CD4-positive, alpha-beta T cell treated with Interleukin-4 for 1 hour (primary cell): ENCODE measurements at regions not wholly inside any gene's neighbourhood (a gene's known extent, or its start where the extent isn't known, plus 50 kb on each side); places are given as distances from the start of the nearest gene placed in this dataset.
"Not testable (repeated sequence)": the region's sequence is repeated elsewhere in the genome, so short reads cannot be mapped to it uniquely, and the experiment has no call there.

Source experiments
- DNase-seq, 2 donors: peaks; one replicate each; pipeline ENCODE4 v3.0.0-alpha.2; 2020 to 2022

DNA sequence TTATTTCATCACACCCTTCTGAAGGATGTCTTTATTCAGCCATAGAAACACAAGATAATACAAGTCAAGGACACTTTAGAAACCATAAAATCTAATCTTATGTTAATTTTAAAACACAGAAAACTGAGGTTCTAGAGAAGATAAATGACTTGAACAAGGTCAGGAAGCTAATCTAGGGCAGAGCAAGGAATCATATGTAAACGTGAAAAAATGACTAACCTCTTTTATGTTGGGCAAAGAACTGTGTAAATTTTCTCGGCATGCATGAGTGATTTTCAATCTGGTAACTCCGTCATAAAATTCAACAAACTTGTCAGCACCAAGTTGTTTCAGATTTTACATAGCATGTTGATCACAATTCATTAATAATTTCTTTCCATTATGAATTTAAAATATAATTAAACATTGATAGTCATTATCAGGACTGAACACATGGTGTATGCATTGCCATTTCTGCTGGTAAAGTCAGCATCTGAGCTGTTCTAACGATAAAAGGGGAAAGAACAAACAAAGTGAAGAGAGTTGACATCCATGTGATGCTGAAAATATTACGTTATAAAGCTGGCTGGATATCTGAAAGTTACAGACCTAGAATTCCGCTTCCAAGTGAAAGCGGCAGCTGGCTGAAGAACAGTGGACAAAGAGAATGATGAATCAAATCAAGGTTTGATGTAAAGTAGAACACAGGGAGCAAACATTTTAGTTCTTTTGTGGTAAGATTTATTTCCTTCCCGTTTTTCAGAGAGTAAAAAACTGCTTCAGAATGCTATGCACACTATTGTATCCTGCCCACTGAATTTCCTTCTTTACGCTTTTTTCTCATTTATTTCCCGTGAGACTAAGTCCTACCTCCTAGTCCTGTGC is 1037.4 kb upstream of the TMPRSS15 start:
- no peak for DNase-seq

DNA sequence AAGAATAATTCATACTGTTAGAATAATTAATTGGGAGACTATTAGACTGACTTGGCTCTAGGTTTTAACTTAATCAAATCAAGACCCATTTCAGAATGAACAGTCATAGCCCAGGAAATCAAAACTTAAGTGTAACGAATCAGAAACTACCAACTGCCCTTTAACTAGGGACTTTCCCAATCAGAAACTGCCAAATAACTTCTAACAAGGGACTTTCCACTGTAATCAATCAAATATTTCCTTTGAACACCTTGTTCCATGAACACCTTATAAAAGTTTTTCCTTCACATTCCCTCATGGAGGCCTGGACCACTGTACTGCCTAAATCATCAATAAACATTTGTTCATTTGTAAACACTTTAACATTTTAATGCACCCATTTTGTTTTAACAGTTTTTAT is 1054.7 kb upstream of the TMPRSS15 start:
- no peak for DNase-seq

DNA sequence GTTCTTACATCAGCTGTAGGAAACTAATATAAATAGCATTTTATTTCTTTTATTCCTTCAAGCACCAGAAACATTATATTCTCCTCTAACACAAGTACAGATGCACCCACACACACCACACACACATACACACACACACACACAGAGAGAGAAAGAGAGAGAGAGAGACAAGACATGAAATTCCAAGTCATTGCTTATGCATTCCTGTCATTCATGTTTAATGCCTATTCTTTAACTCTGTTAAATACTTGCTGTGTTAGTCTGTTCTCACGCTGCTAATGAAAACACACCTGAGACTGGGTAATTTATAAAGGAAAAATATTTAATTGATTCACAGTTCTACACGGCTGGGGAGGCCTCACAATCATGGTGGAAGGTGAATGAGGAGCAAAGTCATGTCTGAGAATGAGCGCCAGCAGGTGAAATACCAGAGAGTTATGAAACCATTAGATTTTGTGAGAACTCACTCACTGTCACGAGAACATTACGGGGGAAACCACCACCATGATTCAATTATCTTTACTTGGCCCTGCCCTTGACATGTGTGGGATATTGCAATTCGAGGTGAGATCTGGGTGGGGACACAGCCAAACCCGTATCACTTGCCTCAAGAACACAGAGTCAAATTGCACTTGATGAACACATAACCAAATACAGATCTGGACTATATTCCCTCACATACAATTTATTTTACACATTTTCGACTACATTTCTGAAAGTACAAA is 1058.1 kb upstream of the TMPRSS15 start:
- no peak for DNase-seq

DNA sequence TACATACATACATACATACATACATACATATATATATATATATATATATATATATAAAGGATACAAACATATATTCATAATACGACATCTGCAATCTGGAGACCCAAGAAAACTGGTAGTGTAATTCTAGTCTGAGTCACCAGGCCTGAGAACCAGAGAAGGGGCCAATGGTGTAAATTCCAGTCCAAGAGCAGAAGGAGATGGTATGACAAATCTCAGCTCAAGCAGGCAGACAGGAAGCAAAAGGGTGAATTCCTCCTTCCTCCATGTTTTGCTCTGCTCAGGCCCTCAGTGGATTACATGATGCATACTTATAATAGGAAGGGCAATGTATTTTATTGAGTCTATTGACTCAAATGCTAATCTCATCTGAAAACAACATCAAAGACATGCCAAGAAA is 1060.4 kb upstream of the TMPRSS15 start:
- no peak for DNase-seq

DNA sequence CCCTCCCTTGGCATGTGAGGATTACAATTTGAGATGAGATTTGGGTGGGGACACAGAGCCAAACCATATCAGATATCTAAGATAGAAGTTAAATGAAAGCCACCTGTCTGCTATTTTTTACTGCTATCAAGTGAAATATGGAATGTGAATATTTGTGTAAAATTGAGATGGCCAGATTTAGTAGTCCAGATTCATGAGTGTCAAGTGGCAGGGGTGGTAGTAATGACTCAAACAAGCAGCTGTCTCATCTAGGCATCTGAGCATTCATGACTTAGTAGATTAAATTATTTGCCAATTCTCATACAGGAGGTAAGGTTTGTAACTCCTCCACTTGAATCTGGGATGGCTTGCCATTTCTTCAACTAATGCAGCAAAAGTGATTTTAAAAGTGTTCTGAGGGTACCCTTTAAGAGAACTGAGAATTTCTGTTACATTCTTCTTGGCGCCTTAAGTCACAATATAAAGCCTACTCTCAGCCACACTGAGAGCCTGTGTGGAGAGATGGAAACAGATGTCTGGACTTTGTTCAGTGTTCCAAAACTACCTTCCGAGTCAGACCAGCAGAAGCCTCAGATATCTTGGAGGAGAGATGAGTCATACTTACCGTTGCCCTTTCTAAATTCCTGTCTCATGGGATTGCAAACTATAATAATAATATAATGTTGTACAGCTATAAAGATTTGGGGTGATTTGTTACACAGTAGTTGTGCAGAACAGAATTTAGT is 1065.6 kb upstream of the TMPRSS15 start:
- no peak for DNase-seq

DNA sequence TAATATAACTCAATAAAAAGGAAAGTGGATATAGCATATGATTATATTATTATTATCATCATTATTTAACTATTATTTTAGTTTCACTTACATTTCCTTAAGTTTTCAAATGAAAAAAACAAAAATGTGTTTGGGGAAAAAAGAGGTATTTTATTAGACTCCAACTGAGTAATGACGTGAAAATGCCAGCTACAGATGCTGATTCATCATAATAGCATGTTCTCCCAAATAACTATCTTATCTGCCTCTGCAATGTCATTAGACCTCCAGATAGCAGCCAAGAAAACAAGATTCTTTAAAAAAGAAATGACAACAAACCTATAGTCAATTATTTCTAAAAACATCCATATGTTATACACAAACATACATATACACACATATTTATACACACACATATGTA is 1071.9 kb upstream of the TMPRSS15 start:
- DNase-seq: no peak

DNA sequence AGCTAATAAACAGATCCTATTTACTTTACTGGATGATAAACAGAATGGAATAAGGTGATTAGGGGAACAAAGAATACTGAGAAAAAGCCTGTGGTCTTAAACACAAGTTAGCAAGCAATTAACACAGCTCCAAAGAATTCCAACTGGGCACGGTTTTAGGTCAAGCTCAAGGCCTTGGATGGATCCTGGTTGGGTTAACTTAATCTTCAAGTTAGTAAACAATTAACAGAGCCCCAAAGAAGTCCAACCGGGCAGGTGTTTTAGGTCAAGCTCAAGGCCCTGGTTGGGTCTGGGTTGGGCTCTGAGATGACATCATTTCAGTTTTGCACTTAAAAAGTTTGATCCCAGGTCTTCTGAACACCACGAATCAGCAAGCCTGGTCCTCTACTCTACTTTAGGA is 1086.3 kb upstream of the TMPRSS15 start:
- no peak for DNase-seq

DNA sequence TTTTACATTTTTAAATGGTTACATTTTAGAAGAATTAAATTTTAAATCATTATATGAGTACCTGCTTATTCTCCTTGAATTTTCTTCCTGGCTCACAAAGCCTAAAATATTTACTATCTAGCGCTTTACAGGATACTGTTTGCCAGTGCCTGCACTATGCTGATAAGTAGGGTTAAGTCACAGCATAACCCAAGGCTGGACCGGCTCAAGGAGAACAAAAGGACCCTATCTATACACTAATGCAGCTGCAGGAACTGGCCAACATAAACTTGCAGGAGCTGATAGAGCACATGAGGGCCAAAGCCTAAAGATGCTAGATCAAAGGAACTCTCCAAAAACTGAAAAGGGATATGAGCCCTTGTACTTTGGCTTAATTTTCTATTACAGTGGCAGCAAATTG is 1086.9 kb upstream of the TMPRSS15 start:
- DNase-seq: no peak

DNA sequence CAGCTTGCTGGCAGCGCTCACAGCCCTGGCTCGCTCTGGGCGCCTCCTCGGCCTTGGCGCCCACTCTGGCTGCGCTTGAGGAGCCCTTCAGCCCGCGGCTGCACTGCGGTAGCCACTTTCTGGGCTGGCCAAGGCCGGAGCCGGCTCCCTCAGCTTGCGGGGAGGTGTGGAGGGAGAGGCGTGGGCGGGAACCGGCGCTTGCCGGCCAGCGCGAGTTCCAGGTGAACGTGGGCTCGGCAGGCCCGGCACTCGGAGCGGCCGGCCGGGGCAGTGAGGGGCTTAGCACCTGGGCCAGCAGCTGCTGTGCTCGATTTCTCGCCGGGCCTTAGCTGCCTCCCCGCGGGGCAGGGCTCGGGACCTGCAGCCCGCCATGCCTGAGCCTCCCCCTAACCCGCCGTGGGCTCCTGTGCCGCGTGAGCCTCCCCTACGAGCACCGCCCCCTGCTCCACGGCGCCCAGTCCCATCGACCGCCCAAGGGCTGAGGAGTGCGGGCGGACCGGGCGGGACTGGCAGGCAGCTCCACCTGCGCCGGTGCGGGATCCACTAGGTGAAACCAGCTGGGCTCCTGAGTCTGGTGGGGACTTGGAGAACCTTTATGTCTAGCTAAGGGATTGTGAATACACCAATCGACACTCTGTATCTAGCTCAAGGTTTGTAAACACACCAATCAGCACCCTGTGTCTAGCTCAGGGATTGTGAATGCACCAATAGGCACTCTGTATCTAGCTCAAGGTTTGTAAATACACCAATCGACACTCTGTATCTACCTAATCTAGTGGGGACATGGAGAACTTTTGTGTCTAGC is 1090.1 kb upstream of the TMPRSS15 start:
- not testable (repeated sequence) for DNase-seq

DNA sequence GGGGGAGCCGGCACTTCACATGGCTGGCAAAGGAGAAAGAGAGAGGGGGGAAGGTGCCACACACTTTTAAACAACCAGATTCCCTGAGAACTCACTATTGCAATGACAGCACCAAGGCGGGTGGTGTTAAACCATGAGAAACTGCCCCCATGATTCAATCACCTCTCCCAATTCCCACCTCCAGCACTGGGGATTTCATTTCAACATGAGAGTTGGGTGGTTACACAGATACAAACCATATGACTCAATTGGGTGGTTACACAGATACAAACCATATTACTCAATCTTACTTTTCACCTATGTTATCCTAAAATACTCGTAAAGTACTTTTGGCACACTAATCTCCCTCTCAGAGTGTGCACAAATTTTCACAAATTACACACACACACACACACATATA is 1097.5 kb upstream of the TMPRSS15 start:
- no peak for DNase-seq

DNA sequence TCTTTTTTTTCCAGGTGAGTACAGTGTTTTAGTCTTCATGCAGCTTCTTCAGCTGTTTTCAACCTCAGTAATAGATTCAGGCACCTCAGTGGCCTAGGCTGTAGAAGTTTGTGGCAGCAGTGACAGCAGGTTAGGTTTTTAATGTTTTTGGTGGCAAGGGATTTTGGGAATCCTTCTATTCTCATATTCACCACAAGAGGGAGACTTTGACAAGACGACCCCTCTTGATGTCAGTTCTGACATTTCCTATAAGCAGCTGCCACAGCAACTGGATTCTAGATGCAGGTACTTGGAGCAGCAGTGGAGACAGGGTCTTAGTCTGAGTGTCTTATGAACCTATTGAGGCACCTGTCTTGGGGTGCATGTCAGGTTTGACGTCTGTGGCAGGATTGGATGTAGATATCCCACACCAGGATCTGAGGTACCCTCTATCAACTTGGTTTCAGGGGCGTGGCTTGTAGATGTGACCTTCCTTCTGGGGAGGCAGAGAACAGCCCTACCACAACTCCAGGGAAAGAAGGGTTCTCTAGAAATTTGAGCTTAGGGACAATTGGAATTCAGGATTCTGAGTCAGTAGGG is 1104.2 kb upstream of the TMPRSS15 start:
- no peak for DNase-seq

DNA sequence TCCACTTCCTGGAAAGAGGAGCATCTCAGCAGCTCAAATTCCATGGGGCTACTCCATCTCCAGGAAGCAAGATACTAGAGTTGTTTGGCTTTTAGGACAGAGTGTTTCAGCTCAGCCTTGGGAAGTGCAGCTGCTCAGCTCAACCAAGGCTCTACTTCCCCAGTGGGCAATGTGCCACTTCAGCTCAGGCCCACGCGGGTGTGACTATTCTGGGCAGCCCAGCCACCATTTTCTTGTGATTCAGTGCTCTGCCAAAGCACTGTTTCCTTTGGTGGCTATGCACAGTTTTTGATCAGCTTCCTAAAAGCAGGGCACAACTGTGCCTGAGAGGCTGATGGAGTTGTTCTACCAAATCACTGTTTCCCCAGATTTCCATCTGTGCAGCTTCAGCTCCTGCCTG is 1104.9 kb upstream of the TMPRSS15 start:
- no peak for DNase-seq

DNA sequence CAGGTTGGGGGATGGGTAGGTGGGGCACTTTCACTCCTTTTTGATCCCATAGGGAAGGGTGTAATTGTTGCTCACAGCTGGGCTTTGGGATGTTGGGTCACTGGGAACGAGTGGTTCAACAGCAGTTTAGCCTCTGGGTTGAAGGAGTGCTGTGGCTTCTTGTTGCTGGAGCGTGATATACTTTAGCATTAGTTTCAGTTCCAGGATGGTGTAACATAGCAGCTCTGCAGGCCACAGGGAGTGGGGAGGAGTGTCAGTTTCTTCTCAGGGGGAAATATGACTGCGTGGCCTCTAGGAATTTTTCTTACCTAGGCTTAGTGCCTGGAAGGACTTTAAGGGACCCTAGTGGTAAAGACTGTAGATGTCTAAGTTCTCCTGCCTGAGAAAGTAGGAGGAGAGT is 1105.3 kb upstream of the TMPRSS15 start:
- no peak for DNase-seq

DNA sequence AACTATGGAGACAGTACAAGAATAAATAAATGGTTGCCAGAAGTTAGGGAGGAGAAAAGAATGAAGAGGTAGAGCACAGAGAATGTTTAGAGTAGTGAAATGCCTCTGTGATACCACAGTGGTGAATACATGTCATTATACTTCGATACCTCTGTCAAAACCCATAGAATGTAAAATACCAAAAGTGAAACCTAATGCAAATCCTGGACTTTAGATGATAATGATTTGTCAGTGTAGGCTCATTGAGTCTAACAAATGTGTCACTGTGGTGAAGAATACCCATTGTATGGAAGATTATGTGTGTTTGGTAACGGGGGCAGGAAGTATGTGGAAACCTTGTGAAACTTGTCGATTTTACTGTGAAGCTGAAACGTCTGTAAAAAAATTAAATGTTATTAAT is 1106.5 kb upstream of the TMPRSS15 start:
- no peak for DNase-seq

DNA sequence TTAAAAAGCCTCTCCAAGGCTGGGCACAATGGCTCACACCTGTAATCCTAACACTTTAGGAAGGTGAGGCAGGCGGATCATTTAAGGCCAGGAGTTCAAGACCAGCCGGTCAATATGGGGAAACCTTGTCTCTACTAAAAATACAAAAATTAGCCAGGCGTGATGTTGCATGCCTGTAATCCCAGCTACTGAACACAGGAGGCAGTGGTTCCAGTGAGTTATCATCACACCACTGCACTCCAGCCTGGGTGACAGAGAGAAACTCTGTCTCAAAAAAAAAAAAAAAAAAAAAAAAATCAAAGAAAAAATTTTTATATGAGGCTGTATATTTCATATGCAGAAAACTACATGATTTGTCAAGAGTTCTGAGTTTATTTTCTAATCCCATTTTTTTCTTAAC is 1107.1 kb upstream of the TMPRSS15 start:
- DNase-seq: no peak

DNA sequence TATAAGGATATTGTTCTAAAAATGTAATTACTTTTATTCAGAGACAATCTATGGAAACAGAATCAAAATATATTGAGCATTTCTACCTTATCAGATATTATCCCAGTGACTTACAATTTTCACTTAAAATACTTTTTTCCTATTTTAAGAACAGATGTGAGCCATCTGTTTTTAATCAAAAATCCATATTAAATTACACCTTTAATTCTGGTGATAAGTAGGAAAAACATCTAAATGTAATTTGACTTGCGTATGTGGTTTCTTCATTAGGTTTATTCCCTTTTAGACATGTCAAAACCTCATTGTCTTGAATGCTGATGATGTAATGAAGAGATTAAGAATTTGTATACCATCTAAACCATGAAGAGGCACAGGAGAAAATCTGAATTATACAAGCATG is 1118.8 kb upstream of the TMPRSS15 start:
- no peak for DNase-seq

DNA sequence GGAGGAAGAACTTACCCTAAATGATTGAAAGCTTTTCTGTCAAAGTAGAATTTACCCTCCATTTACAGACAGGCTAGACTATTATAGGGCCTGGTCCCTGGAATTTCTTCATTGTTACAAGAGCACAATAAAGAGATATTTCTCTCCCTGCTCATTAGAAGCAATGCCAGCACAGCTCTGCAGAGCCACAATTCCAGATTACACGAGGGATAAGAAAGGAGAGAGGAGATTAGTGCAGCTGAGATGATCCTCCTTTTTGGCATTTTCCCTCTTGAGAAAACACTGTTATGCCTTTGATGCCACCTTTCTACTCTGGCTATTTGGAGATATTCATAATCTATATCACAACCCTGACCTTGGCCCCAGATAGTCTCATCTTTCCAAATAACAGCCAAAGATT is 1119.5 kb upstream of the TMPRSS15 start:
- no peak for DNase-seq

DNA sequence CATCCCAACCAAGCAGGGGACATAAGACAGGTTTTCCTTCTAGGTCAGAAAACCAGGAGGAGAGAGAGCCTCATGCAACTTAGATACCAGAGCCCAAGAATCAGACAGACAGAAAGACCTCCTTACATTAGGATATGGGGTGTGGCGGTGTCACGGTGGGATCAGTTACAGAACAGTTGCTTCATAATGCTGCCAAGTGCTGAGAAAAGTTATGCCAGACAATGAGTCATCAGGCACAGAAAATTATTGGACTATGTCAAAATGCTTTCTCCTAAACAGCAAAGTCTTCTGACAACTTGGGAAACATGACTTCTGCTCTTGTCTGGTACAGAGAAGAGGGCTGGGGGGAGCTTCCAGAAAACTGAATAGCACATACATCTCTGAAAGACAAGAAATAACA is 1120.2 kb upstream of the TMPRSS15 start:
- no peak for DNase-seq

DNA sequence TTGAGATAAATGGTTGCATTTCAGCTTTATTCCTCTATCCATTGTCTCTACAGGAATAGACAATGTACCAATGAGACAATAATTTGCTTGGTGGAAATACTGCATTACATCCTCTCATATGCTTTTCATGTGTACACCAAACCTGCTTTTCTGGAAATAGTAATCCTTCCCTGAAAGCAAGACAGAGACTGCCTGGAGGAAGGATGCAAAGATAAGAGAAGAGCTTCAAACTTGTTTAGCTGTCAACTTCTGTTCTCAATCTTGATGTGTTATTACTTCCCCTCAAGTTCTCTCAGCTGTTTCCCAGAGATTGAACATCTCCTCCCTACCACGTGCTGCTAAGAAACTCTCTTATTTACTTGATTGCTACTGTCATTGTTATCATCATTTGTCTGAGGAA is 1125.4 kb upstream of the TMPRSS15 start:
- DNase-seq: no peak

DNA sequence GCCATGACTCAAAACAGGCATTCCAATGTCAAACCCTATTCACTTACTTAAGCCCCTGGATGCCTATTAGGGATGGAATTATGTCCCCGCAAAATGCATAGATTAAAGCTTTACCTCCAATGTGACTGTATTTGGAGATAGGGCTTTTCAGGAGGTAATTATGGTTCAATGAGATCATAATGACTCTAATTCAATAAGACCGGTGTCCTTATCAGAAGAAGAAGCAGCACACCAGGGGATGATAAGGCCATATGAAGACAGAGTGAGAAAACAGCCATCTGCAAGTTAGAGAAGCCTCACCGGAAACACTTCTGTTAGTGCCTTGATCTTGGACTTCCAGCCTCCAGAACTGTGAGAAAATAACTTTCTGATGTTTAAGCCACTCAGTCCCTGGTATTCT is 1131.8 kb upstream of the TMPRSS15 start:
- no peak for DNase-seq

DNA sequence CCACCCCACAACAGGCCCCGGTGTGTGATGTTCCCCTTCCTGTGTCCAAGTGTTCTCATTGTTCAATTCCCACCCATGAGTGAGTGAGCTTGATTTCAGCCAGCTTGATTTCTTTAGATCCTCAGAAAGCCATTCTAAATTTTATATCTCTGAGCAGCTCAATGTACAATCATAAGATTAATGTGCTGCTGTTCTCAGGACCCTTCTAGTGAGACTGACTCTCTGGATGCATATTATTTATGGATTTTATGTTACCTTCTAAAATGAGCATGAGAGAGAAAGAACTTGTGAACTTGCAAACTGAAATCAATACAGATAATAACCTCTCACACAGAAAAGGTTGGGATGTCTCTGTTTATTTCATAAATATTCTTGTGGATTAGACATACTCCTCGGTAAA is 1133.5 kb upstream of the TMPRSS15 start:
- DNase-seq: no peak

DNA sequence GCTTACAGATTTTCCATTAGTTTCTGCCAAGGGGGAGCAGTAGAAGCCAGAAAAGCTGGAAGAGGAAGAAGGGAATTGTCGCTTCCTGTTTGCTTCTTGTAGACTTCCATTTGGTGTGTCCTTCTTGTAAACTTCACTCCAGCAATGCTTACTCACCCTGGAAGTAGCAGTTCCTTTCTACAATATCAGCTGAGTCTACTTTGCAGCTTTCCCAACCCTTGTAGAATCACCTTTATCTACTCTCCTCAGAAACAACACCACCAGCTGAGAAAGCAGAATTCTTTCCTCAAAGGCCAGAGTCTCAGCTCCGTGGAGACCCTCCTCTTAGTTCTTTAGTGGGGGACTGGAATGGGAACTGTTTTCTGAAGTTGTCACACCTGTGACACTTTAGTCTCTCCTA is 1136.7 kb upstream of the TMPRSS15 start:
- no peak for DNase-seq

DNA sequence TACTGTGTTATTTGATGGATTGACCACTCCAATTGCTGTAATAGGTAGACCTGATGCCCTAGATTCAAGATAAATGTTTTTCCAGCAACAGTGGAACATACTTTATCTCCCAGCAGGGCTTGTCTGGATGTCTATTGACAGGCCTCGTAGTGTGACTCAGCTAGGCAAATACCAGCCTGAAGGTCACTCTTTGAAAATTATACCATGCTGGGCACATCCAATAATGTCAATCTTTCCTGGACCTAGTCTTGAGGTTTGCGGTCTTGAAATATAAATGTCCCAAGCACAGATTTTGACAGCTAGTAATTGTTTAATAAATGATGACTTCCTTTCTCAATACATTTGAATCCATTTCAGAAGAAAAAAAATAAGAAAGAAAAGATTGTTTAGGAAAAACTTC is 1138.0 kb upstream of the TMPRSS15 start:
- no peak for DNase-seq
